SK-N-SH treated with all-trans-retinoic acid at 6 μM for 48 hours (cell line): ENCODE measurements at regions not wholly inside any gene's neighbourhood (a gene's known extent, or its start where the extent isn't known, plus 50 kb on each side); places are given as distances from the start of the nearest gene placed in this dataset.

Source experiments
- ARNTL ChIP-seq: fragments of 450-650 bp; formaldehyde crosslinking; IDR thresholded peaks from 2 replicates; pipeline ENCODE4 v1.5.0; 2020; ENCODE audit warnings: low read depth, mild to moderate bottlenecking, moderate library complexity, borderline replicate concordance
- CSDC2 ChIP-seq: fragments of 250-450 bp; sonication (Bioruptor Pico); IDR thresholded peaks from 2 replicates; pipeline ENCODE4 v1.5.0; 2020; ENCODE audit warnings: mild to moderate bottlenecking, moderate library complexity
- ESRRG ChIP-seq: fragments of 250-450 bp; sonication (Bioruptor Pico); IDR thresholded peaks from 2 replicates; pipeline ENCODE4 v1.6.1; 2021; ENCODE audit warnings: mild to moderate bottlenecking
- PPARA ChIP-seq: fragments of 250-450 bp; sonication (Bioruptor Pico); IDR thresholded peaks from 2 replicates; pipeline ENCODE4 v1.5.0; 2020; ENCODE audit warnings: mild to moderate bottlenecking, borderline replicate concordance
- RARB ChIP-seq: fragments of 250-450 bp; sonication (Bioruptor Pico); IDR thresholded peaks from 2 replicates; pipeline ENCODE4 v1.8.0; 2021; ENCODE audit warnings: mild to moderate bottlenecking, moderate library complexity
- ZFP3 ChIP-seq: fragments of 250-450 bp; sonication (Bioruptor Pico); IDR thresholded peaks from 2 replicates; pipeline ENCODE4 v1.5.0; 2020; ENCODE audit warnings: mild to moderate bottlenecking, moderate library complexity
- ZNF565 ChIP-seq: fragments of 450-650 bp; formaldehyde crosslinking; conservative IDR thresholded peaks from 2 replicates; pipeline ENCODE4 v1.5.0; 2020; ENCODE audit warnings: low read depth, mild to moderate bottlenecking, moderate library complexity
- TF ChIP-seq, protein P1 (sequence below): fragments of 250-450 bp; sonication (Bioruptor Pico); IDR thresholded peaks from 2 replicates; pipeline ENCODE4 v1.5.0; 2020; ENCODE audit warnings: mild to moderate bottlenecking, moderate library complexity

DNA sequence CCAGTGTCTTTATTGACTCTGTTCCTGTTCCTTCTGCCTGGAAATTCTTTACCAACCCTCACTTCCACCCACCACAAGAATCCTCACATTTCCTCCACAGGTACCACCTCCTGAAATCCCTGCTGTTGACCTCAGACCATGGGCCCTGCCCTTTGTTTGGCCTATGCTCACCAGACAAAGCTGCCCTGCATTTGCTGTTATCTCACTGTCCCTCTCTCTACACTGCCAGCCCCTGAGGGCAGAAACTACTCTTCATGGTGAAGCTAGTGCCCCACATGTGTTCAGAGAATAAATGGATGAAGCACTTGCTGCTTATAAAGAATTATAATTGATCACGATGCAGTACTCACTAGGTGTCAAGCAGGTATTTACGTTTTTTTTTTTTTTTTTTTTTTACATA is 608.4 kb downstream of the TSN start:
- TF ChIP-seq ZNF565 (CRISPR knock-in tag) (no peak), ZFP3 (no peak), CSDC2 (CRISPR knock-in tag) (no peak), ARNTL (CRISPR knock-in tag) (no peak), PPARA (no peak), RARB (CRISPR knock-in tag) (no peak), ESRRG (CRISPR knock-in tag) (no peak)
- TF ChIP-seq, protein P1, sequence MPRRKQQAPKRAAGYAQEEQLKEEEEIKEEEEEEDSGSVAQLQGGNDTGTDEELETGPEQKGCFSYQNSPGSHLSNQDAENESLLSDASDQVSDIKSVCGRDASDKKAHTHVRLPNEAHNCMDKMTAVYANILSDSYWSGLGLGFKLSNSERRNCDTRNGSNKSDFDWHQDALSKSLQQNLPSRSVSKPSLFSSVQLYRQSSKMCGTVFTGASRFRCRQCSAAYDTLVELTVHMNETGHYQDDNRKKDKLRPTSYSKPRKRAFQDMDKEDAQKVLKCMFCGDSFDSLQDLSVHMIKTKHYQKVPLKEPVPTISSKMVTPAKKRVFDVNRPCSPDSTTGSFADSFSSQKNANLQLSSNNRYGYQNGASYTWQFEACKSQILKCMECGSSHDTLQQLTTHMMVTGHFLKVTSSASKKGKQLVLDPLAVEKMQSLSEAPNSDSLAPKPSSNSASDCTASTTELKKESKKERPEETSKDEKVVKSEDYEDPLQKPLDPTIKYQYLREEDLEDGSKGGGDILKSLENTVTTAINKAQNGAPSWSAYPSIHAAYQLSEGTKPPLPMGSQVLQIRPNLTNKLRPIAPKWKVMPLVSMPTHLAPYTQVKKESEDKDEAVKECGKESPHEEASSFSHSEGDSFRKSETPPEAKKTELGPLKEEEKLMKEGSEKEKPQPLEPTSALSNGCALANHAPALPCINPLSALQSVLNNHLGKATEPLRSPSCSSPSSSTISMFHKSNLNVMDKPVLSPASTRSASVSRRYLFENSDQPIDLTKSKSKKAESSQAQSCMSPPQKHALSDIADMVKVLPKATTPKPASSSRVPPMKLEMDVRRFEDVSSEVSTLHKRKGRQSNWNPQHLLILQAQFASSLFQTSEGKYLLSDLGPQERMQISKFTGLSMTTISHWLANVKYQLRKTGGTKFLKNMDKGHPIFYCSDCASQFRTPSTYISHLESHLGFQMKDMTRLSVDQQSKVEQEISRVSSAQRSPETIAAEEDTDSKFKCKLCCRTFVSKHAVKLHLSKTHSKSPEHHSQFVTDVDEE = no peak
